ENCODE measurements at regions not wholly inside any gene's neighbourhood (a gene's known extent, or its start where the extent isn't known, plus 50 kb on each side); places are given as distances from the start of the nearest gene placed in this dataset.

GRCh38 chr9:107567462-107567861 lies 77.9 kb upstream of the KLF4 start:
- no peak for TF ChIP-seq CTCF (IDR thresholded peaks at IDR 0.05; ENCODE audit: low read depth, low read length, poor library complexity, severe bottlenecking)
- TF ChIP-seq EZH2phosphoT487 (IDR thresholded peaks at IDR 0.05; ENCODE audit: borderline replicate concordance, low read length) = no peak
